AG04450 (cell line): ENCODE measurements at regions not wholly inside any gene's neighbourhood (a gene's known extent, or its start where the extent isn't known, plus 50 kb on each side); places are given as distances from the start of the nearest gene placed in this dataset.
"Not testable (repeated sequence)": the region's sequence is repeated elsewhere in the genome, so short reads cannot be mapped to it uniquely, and the experiment has no call there.

Source experiments
- CTCF ChIA-PET: fragments of 300-600, 350-600 bp; formaldehyde crosslinking; extraction: SDS; loops from one replicate; lab custom pipeline; 2022; ENCODE audit warnings: antibody characterized with exemption, inconsistent platforms; lab: Charles Lee
- POLR2A ChIA-PET: fragments of 350-600 bp; formaldehyde crosslinking; extraction: SDS; loops from one replicate; lab custom pipeline; 2021; ENCODE audit warnings: antibody characterized with exemption, inconsistent platforms; lab: Yijun Ruan, JAX
- DNase-seq: peaks from one replicate; pipeline ENCODE4 v3.0.0-alpha.2; 2011; ENCODE audit warnings: low read depth, low spot score
- H3K27ac ChIP-seq: one replicate; pipeline ENCODE4 v1.5.1; 2012; ENCODE audit warnings: low read depth, low read length, control low read depth
- H3K27me3 ChIP-seq: one replicate; pipeline ENCODE4 v1.6.0; 2012; ENCODE audit warnings: low read length; ENCODE audit not compliant: control insufficient read depth, insufficient read depth
- H3K4me3 ChIP-seq: 2 replicates; pipeline ENCODE4 v1.5.1; 2011; ENCODE audit warnings: mild to moderate bottlenecking, low read depth, low read length, control low read depth
- H3K9me3 ChIP-seq: 2 replicates; pipeline ENCODE4 v1.5.1; 2012; ENCODE audit warnings: low read length; ENCODE audit not compliant: control insufficient read depth, insufficient read depth
- CTCF ChIP-seq: IDR thresholded peaks from 2 replicates; pipeline ENCODE4 v1.5.1; 2011; ENCODE audit warnings: low read depth, low read length, control low read depth, inconsistent platforms

GRCh38 chr6:66103954-66104353, 396.9 kb upstream of the EYS start:
- Histone ChIP-seq H3K27me3 (no peaks in the 10 kb centered on the region), H3K27ac (no peak overlapping the region), H3K4me3 (no peak overlapping the region), H3K9me3 (no peaks in the 10 kb centered on the region; the same call in 1 of the 2 replicates)
- CTCF ChIA-PET, result no interaction called here
- DNase-seq, result no peak
- no peak for TF ChIP-seq CTCF
- POLR2A ChIA-PET, result no interaction called here

- Histone ChIP-seq H3K4me3 (no peak overlapping the region), H3K9me3 (no peaks in the 10 kb centered on the region; the same call in 1 of the 2 replicates), H3K27ac (no peak overlapping the region), H3K27me3 (no peaks in the 10 kb centered on the region)
- POLR2A ChIA-PET, result no interaction called here
- DNase-seq, result no peak
- CTCF ChIA-PET, result no interaction called here
- TF ChIP-seq CTCF, result no peak
These were observed 396.3 kb upstream of the EYS start for GRCh38 chr6:66103354-66103753.

GRCh38 chr6:66096679-66097078, 389.7 kb upstream of the EYS start:
- DNase-seq, result no peak
- CTCF ChIA-PET, result no interaction called here
- POLR2A ChIA-PET, result no interaction called here

GRCh38 chr6:66094615-66095014, 387.6 kb upstream of the EYS start:
- peaks cover 11% of the 10 kb centered on the region; the same call in 1 of the 2 replicates for H3K9me3 ChIP-seq
- no peak overlapping the region for H3K27ac ChIP-seq
- no peaks in the 10 kb centered on the region for H3K27me3 ChIP-seq
- DNase-seq, result no peak
- H3K4me3 ChIP-seq, result no peak overlapping the region
- POLR2A ChIA-PET, result no interaction called here
- CTCF ChIA-PET, result no interaction called here
- TF ChIP-seq CTCF, result no peak

More at GRCh38 chr6:66096679-66097078, 389.7 kb upstream of the EYS start:
- TF ChIP-seq CTCF, result no peak
- Histone ChIP-seq H3K27me3 (no peaks in the 10 kb centered on the region), H3K4me3 (no peak overlapping the region), H3K9me3 (peaks cover 11% of the 10 kb centered on the region; the same call in 1 of the 2 replicates), H3K27ac (no peak overlapping the region)

- DNase-seq, POLR2A ChIA-PET, CTCF ChIA-PET, H3K27me3 ChIP-seq, H3K4me3 ChIP-seq, H3K27ac ChIP-seq: not testable (repeated sequence)
- peaks cover 10% of the 10 kb centered on the region; the same call in 1 of the 2 replicates for H3K9me3 ChIP-seq
These were observed 385.3 kb upstream of the EYS start for GRCh38 chr6:66092306-66092705.

GRCh38 chr6:66086532-66086931, 379.5 kb upstream of the EYS start:
- Histone ChIP-seq H3K4me3 (no peak overlapping the region), H3K27ac (no peak overlapping the region), H3K27me3 (no peaks in the 10 kb centered on the region), H3K9me3 (peaks cover 2% of the 10 kb centered on the region; the same call in 1 of the 2 replicates)
- ChIA-PET CTCF (no interaction called here), POLR2A (no interaction called here)
- no peak for DNase-seq
- TF ChIP-seq CTCF, result no peak
